ENCODE measurements at regions not wholly inside any gene's neighbourhood (a gene's known extent, or its start where the extent isn't known, plus 50 kb on each side); places are given as distances from the start of the nearest gene placed in this dataset.
A peak's percentile ranks its signal among the peaks of the same experiment; 100 is the strongest.

DNA sequence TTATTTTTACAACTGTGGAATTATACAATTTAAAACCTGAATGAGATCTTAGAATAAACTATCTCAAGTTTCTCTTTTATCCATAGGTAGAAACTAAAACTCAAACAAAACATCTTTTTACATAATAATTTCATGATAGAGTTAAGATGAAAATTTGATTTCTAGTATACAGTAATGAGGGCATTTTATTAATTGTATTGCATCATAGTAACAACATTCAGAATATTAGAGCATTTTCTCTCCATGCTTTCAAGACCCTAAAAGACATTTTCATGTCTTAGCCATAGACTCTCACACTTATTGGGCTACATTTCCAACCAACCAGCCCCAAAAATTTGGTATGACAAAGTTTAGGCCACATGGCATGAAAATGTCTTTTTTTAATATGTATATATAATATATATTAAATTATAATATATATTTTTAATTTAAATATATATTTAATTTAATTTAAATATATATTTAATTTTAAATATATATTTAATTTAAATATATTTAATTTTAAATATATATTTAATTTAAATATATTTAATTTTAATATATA is 195.7 kb upstream of the STEAP1 start:
- Histone ChIP-seq H3K4ac (ENCODE audit: low read depth, low read length) (no peak overlapping the region), H3K9ac (ENCODE audit: low read depth, low read length) (no peak overlapping the region), H3K27ac (ENCODE audit: insufficient read depth, low read length) (no peak overlapping the region), H4K5ac (ENCODE audit: low read depth, low read length) (no peak overlapping the region), H3K27me3 (ENCODE audit: control insufficient read depth, insufficient read depth, low read length) (no peaks in the 10 kb centered on the region), H3K9me3 (ENCODE audit: control insufficient read depth, insufficient read depth, low read length) (no peaks in the 10 kb centered on the region; the same call in none of the 2 replicates), H3K4me2 (ENCODE audit: low read depth, low read length) (no peak overlapping the region), H3K18ac (ENCODE audit: low read depth, low read length) (no peak overlapping the region), H3K9me1 (ENCODE audit: insufficient read depth, low read length) (no peaks in the 10 kb centered on the region), H2BK15ac (ENCODE audit: low read depth, low read length) (no peak overlapping the region), H2BK20ac (ENCODE audit: low read depth, low read length) (no peak overlapping the region), H3K23ac (ENCODE audit: low read depth, low read length) (no peak overlapping the region), H3K4me1 (ENCODE audit: control insufficient read depth, insufficient read depth, low read length) (no peaks in the 10 kb centered on the region), H2AK9ac (replicated peaks; ENCODE audit: low read depth, low read length, poor library complexity) (no peak overlapping the region), H2AK5ac (ENCODE audit: low read depth, low read length) (no peak overlapping the region), H4K8ac (ENCODE audit: low read depth in 2 of 2, low read length in 2 of 2) (no peak overlapping the region), H4K91ac (ENCODE audit: insufficient read depth, low read depth, low read length) (no peak overlapping the region), H3K4me3 (ENCODE audit: insufficient read depth, low read depth, low read length) (no peak overlapping the region), H3K79me1 (ENCODE audit: low read depth in 1 of 2, low read length in 2 of 2) (no peaks in the 10 kb centered on the region), H2BK5ac (ENCODE audit: low read depth, low read length, poor library complexity, severe bottlenecking) (no peak overlapping the region), H3K56ac (ENCODE audit: extremely low read depth, insufficient read depth, low read length) (no peak overlapping the region), H4K20me1 (ENCODE audit: insufficient read depth, low read length) (no peaks in the 10 kb centered on the region), H2AFZ (replicated peaks; ENCODE audit: low read length, poor library complexity) (no peak overlapping the region), H2BK120ac (ENCODE audit: low read depth, low read length) (no peak overlapping the region), H3K36me3 (ENCODE audit: control insufficient read depth, insufficient read depth, low read length) (no peaks in the 10 kb centered on the region), H3K14ac (replicated peaks; ENCODE audit: low read depth, low read length) (no peak overlapping the region)
- TF ChIP-seq NFE2L2 (IDR thresholded peaks at IDR 0.05; ENCODE audit: low read depth, low read length) (no peak), CEBPB (IDR thresholded peaks at IDR 0.05; ENCODE audit: low read depth, low read length) (peak; percentile 52; the same call in 1 of the 2 replicates)
- no TSS peak for BruUV-seq (replicated peaks)
- ChIA-PET POLR2A (ENCODE audit: unreplicated experiment) (no interaction called here), CTCF (no interaction called here)
- in situ Hi-C loops (cut with MboI; ENCODE audit: low sequenced_read_pairs), result no loop called here
- intact Hi-C loops (cut with micrococcal nuclease), result no loop called here
- dilution Hi-C loops (cut with HindIII; ENCODE audit: low sequenced_read_pairs, unreplicated experiment), result no loop called here
- no peak for DNase-seq
- no peak for ATAC-seq (ENCODE audit: low read depth)

Data from IMR-90 (cell line).